GM18868 (cell line): ENCODE measurements at regions not wholly inside any gene's neighbourhood (a gene's known extent, or its start where the extent isn't known, plus 50 kb on each side); places are given as distances from the start of the nearest gene placed in this dataset.

Experiments used
- ATAC-seq: cut with Tn5 transposase; IDR thresholded peaks from one replicate; pipeline ENCODE4 v1.9.1; 2021; ENCODE audit warnings: mild to moderate bottlenecking, moderate library complexity; ENCODE audit not compliant: unreplicated experiment

- no peak for ATAC-seq
Observed at GRCh38 chr5:84606784-84607183, 222.1 kb upstream of the EDIL3 start.

GRCh38 chr5:84605241-84605640 lies 220.6 kb upstream of the EDIL3 start:
- no peak for ATAC-seq

- peak; percentile 32 for ATAC-seq
Observed at GRCh38 chr5:84603568-84604185, 219.0 kb upstream of the EDIL3 start.

GRCh38 chr5:84602371-84602771 lies 217.7 kb upstream of the EDIL3 start:
- peak; percentile 78 for ATAC-seq

- no peak for ATAC-seq
Observed at GRCh38 chr5:84599964-84600363, 215.3 kb upstream of the EDIL3 start.

- no peak for ATAC-seq
Observed at GRCh38 chr5:84597904-84598303, 213.2 kb upstream of the EDIL3 start.

GRCh38 chr5:84590629-84591028 lies 205.9 kb upstream of the EDIL3 start:
- ATAC-seq = no peak

GRCh38 chr5:84589926-84590325 lies 205.2 kb upstream of the EDIL3 start:
- ATAC-seq = no peak

- no peak for ATAC-seq
Observed at GRCh38 chr5:84585218-84585617, 200.5 kb upstream of the EDIL3 start.

- ATAC-seq = no peak
Observed at GRCh38 chr5:84578226-84578625, 193.5 kb upstream of the EDIL3 start.

GRCh38 chr5:84573017-84573712 lies 188.5 kb upstream of the EDIL3 start:
- ATAC-seq = no peak

- ATAC-seq = no peak
Observed at GRCh38 chr5:84569307-84569706, 184.6 kb upstream of the EDIL3 start.

- ATAC-seq = no peak
Observed at GRCh38 chr5:84568171-84568570, 183.5 kb upstream of the EDIL3 start.

GRCh38 chr5:84565866-84566265 lies 181.2 kb upstream of the EDIL3 start:
- no peak for ATAC-seq

GRCh38 chr5:84564321-84565075 lies 179.8 kb upstream of the EDIL3 start:
- ATAC-seq = no peak

GRCh38 chr5:84550222-84550621 lies 165.5 kb upstream of the EDIL3 start:
- no peak for ATAC-seq

- no peak for ATAC-seq
Observed at GRCh38 chr5:84549054-84549453, 164.4 kb upstream of the EDIL3 start.

- no peak for ATAC-seq
Observed at GRCh38 chr5:84546686-84547085, 162.0 kb upstream of the EDIL3 start.

- ATAC-seq = no peak
Observed at GRCh38 chr5:84536797-84537196, 152.1 kb upstream of the EDIL3 start.

- no peak for ATAC-seq
Observed at GRCh38 chr5:84535281-84535680, 150.6 kb upstream of the EDIL3 start.

- ATAC-seq = no peak
Observed at GRCh38 chr5:84524491-84524890, 139.8 kb upstream of the EDIL3 start.

GRCh38 chr5:84518862-84519261 lies 134.2 kb upstream of the EDIL3 start:
- ATAC-seq = no peak
